ENCODE measurements at regions not wholly inside any gene's neighbourhood (a gene's known extent, or its start where the extent isn't known, plus 50 kb on each side); places are given as distances from the start of the nearest gene placed in this dataset.

GRCh38 chr11:26025676-26026075 is 306.3 kb upstream of the ANO3 start:
- no peak overlapping the region for H3K27ac ChIP-seq (ENCODE audit: low read depth, low read length)
- no peak overlapping the region for H3K9ac ChIP-seq (ENCODE audit: low read depth, low read length)
- H3K4me3 ChIP-seq (ENCODE audit: low read depth, low read length), result no peak overlapping the region
- no peaks in the 10 kb centered on the region for H3K36me3 ChIP-seq (ENCODE audit: control insufficient read depth, insufficient read depth, low read length)
- no peaks in the 10 kb centered on the region for H3K9me3 ChIP-seq (ENCODE audit: control insufficient read depth, insufficient read depth, low read length)
- peaks cover 6% of the 10 kb centered on the region; the same call in 1 of the 2 replicates for H3K4me1 ChIP-seq (ENCODE audit: control insufficient read depth, insufficient read depth, low read length)
- H3K27me3 ChIP-seq (ENCODE audit: control insufficient read depth, insufficient read depth, low read length), result no peaks in the 10 kb centered on the region

DNA sequence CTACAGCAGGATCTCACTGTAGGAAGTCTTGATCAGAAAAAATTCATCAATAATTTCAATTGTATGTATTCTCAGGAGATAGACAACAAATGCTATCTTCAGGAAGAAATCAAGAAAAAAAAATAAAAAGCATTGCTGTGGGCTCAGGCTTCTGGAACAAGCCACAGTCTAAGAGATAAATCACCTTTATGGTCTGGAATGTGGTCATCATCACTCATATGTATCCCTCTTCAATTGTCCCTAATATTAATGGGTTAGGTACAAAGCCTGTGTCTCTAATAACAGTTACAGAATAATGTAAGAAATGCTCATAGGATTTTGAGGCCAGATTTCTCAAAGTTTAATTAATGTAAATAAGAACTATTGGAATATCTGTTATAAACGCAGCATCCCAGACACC is 305.9 kb upstream of the ANO3 start:
- Histone ChIP-seq H3K27me3 (ENCODE audit: control insufficient read depth, insufficient read depth, low read length) (no peaks in the 10 kb centered on the region), H3K9me3 (ENCODE audit: control insufficient read depth, insufficient read depth, low read length) (no peaks in the 10 kb centered on the region), H3K27ac (ENCODE audit: low read depth, low read length) (no peak overlapping the region), H3K4me1 (ENCODE audit: control insufficient read depth, insufficient read depth, low read length) (peaks cover 2% of the 10 kb centered on the region; the same call in 1 of the 2 replicates), H3K9ac (ENCODE audit: low read depth, low read length) (no peak overlapping the region), H3K36me3 (ENCODE audit: control insufficient read depth, insufficient read depth, low read length) (no peaks in the 10 kb centered on the region), H3K4me3 (ENCODE audit: low read depth, low read length) (no peak overlapping the region)

GRCh38 chr11:26027887-26028286 is 304.0 kb upstream of the ANO3 start:
- no peaks in the 10 kb centered on the region for H3K27me3 ChIP-seq (ENCODE audit: control insufficient read depth, insufficient read depth, low read length)
- no peaks in the 10 kb centered on the region for H3K9me3 ChIP-seq (ENCODE audit: control insufficient read depth, insufficient read depth, low read length)
- no peak overlapping the region for H3K27ac ChIP-seq (ENCODE audit: low read depth, low read length)
- no peak overlapping the region for H3K4me3 ChIP-seq (ENCODE audit: low read depth, low read length)
- no peaks in the 10 kb centered on the region for H3K36me3 ChIP-seq (ENCODE audit: control insufficient read depth, insufficient read depth, low read length)
- no peak overlapping the region for H3K9ac ChIP-seq (ENCODE audit: low read depth, low read length)
- no peaks in the 10 kb centered on the region for H3K4me1 ChIP-seq (ENCODE audit: control insufficient read depth, insufficient read depth, low read length)

GRCh38 chr11:26028393-26028911 is 303.5 kb upstream of the ANO3 start:
- Histone ChIP-seq H3K9me3 (ENCODE audit: control insufficient read depth, insufficient read depth, low read length) (no peaks in the 10 kb centered on the region), H3K36me3 (ENCODE audit: control insufficient read depth, insufficient read depth, low read length) (no peaks in the 10 kb centered on the region), H3K27me3 (ENCODE audit: control insufficient read depth, insufficient read depth, low read length) (no peaks in the 10 kb centered on the region), H3K4me3 (ENCODE audit: low read depth, low read length) (no peak overlapping the region), H3K4me1 (ENCODE audit: control insufficient read depth, insufficient read depth, low read length) (no peaks in the 10 kb centered on the region), H3K9ac (ENCODE audit: low read depth, low read length) (no peak overlapping the region), H3K27ac (ENCODE audit: low read depth, low read length) (no peak overlapping the region)

GRCh38 chr11:26030399-26030798 is 301.5 kb upstream of the ANO3 start:
- no peaks in the 10 kb centered on the region for H3K9me3 ChIP-seq (ENCODE audit: control insufficient read depth, insufficient read depth, low read length)
- no peak overlapping the region for H3K4me3 ChIP-seq (ENCODE audit: low read depth, low read length)
- no peaks in the 10 kb centered on the region for H3K27me3 ChIP-seq (ENCODE audit: control insufficient read depth, insufficient read depth, low read length)
- no peak overlapping the region for H3K9ac ChIP-seq (ENCODE audit: low read depth, low read length)
- no peaks in the 10 kb centered on the region for H3K36me3 ChIP-seq (ENCODE audit: control insufficient read depth, insufficient read depth, low read length)
- no peak overlapping the region for H3K27ac ChIP-seq (ENCODE audit: low read depth, low read length)
- no peaks in the 10 kb centered on the region for H3K4me1 ChIP-seq (ENCODE audit: control insufficient read depth, insufficient read depth, low read length)

GRCh38 chr11:26032241-26032640 is 299.7 kb upstream of the ANO3 start:
- H3K4me1 ChIP-seq (ENCODE audit: control insufficient read depth, insufficient read depth, low read length), result no peaks in the 10 kb centered on the region
- H3K36me3 ChIP-seq (ENCODE audit: control insufficient read depth, insufficient read depth, low read length), result no peaks in the 10 kb centered on the region
- no peak overlapping the region for H3K9ac ChIP-seq (ENCODE audit: low read depth, low read length)
- no peak overlapping the region for H3K4me3 ChIP-seq (ENCODE audit: low read depth, low read length)
- no peak overlapping the region for H3K27ac ChIP-seq (ENCODE audit: low read depth, low read length)
- H3K9me3 ChIP-seq (ENCODE audit: control insufficient read depth, insufficient read depth, low read length), result no peaks in the 10 kb centered on the region
- no peaks in the 10 kb centered on the region for H3K27me3 ChIP-seq (ENCODE audit: control insufficient read depth, insufficient read depth, low read length)

DNA sequence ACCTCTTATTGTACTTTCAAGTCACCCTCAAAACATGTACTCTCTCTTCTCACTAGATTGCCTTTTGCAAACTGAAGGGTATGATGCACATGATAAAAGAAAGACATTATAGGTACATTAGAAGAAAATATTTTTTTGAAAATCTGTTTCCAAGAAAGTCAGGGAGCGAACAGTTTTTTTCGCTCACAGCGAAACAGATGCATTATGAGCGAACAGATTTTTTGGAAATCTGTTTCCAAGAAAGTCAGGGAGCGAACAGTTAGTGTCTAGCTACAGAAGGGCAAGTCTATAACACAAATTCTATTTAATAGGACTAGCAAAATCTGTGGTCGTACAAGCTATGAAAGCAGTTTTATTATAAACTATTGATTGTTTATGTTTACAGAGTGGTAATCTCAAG is 296.2 kb upstream of the ANO3 start:
- Histone ChIP-seq H3K4me1 (ENCODE audit: control insufficient read depth, insufficient read depth, low read length) (no peaks in the 10 kb centered on the region), H3K9me3 (ENCODE audit: control insufficient read depth, insufficient read depth, low read length) (no peaks in the 10 kb centered on the region), H3K4me3 (ENCODE audit: low read depth, low read length) (no peak overlapping the region), H3K36me3 (ENCODE audit: control insufficient read depth, insufficient read depth, low read length) (no peaks in the 10 kb centered on the region), H3K27ac (ENCODE audit: low read depth, low read length) (no peak overlapping the region), H3K27me3 (ENCODE audit: control insufficient read depth, insufficient read depth, low read length) (no peaks in the 10 kb centered on the region), H3K9ac (ENCODE audit: low read depth, low read length) (no peak overlapping the region)

- Histone ChIP-seq H3K36me3 (ENCODE audit: control insufficient read depth, insufficient read depth, low read length) (no peaks in the 10 kb centered on the region), H3K9me3 (ENCODE audit: control insufficient read depth, insufficient read depth, low read length) (no peaks in the 10 kb centered on the region), H3K27me3 (ENCODE audit: control insufficient read depth, insufficient read depth, low read length) (no peaks in the 10 kb centered on the region), H3K9ac (ENCODE audit: low read depth, low read length) (no peak overlapping the region), H3K4me3 (ENCODE audit: low read depth, low read length) (no peak overlapping the region), H3K27ac (ENCODE audit: low read depth, low read length) (no peak overlapping the region), H3K4me1 (ENCODE audit: control insufficient read depth, insufficient read depth, low read length) (no peaks in the 10 kb centered on the region)
Observed at GRCh38 chr11:26037716-26038115, 294.2 kb upstream of the ANO3 start.

DNA sequence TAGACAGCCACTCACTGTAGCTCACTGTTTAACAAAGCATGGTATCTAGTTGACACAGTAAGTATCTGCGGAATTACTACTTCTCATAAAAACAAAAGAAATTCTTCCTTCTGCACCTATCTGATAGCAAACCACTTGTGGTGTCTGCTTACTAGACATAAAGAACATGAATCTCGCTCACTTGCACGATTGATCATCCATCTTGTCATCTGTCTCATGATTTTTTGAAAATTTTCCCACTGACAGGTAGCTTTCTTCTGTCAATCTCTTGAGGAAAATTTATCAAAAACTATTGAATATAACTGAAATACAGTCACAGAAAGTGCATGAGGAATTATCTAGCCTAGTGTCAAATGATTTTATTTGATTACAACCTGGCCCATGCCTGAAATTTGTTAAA is 291.6 kb upstream of the ANO3 start:
- Histone ChIP-seq H3K27me3 (ENCODE audit: control insufficient read depth, insufficient read depth, low read length) (no peaks in the 10 kb centered on the region), H3K4me1 (ENCODE audit: control insufficient read depth, insufficient read depth, low read length) (no peaks in the 10 kb centered on the region), H3K9me3 (ENCODE audit: control insufficient read depth, insufficient read depth, low read length) (no peaks in the 10 kb centered on the region), H3K9ac (ENCODE audit: low read depth, low read length) (no peak overlapping the region), H3K27ac (ENCODE audit: low read depth, low read length) (no peak overlapping the region), H3K36me3 (ENCODE audit: control insufficient read depth, insufficient read depth, low read length) (no peaks in the 10 kb centered on the region), H3K4me3 (ENCODE audit: low read depth, low read length) (no peak overlapping the region)

GRCh38 chr11:26042113-26042512 is 289.8 kb upstream of the ANO3 start:
- Histone ChIP-seq H3K4me1 (ENCODE audit: control insufficient read depth, insufficient read depth, low read length) (no peaks in the 10 kb centered on the region), H3K4me3 (ENCODE audit: low read depth, low read length) (no peak overlapping the region), H3K36me3 (ENCODE audit: control insufficient read depth, insufficient read depth, low read length) (no peaks in the 10 kb centered on the region), H3K9ac (ENCODE audit: low read depth, low read length) (no peak overlapping the region), H3K27me3 (ENCODE audit: control insufficient read depth, insufficient read depth, low read length) (no peaks in the 10 kb centered on the region), H3K27ac (ENCODE audit: low read depth, low read length) (no peak overlapping the region), H3K9me3 (ENCODE audit: control insufficient read depth, insufficient read depth, low read length) (no peaks in the 10 kb centered on the region)

DNA sequence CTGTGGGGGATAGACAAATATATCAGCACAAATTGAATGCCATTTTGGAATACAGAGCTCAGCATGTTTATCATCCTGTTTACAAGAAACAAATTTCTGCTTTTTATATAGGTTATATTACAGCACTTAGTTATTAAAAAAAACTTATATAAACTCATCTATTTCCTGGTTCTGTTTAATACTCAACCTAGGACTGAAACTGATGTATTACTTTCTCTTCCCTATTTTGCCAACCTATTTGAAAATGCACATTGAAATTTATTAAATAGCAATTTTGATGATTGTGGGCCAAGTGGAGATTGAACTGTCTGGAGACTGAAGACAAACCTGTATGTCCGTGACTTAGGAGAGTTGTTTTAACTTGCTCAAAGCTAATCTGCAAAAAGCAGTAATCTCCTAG is 288.3 kb upstream of the ANO3 start:
- Histone ChIP-seq H3K4me1 (ENCODE audit: control insufficient read depth, insufficient read depth, low read length) (no peaks in the 10 kb centered on the region), H3K27me3 (ENCODE audit: control insufficient read depth, insufficient read depth, low read length) (no peaks in the 10 kb centered on the region), H3K36me3 (ENCODE audit: control insufficient read depth, insufficient read depth, low read length) (no peaks in the 10 kb centered on the region), H3K9me3 (ENCODE audit: control insufficient read depth, insufficient read depth, low read length) (no peaks in the 10 kb centered on the region), H3K27ac (ENCODE audit: low read depth, low read length) (no peak overlapping the region), H3K9ac (ENCODE audit: low read depth, low read length) (no peak overlapping the region), H3K4me3 (ENCODE audit: low read depth, low read length) (no peak overlapping the region)

DNA sequence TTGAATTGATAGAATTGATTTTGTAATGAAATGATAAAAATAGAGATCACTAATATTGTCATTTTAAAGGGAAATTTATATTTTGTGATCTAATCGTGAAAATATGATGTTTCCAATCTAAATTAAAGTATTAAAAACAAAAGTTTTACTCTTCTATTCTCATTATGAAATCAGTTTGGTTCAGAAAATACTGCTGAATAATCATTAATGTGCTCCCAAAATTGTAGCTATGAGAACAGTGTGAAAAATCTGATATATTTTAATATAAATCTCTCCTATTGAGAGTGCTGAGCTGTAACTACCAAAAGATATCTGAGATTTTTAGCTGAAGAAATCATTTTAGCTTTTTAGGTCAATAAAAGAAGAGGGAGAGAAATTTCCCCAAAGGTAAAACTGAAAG is 287.5 kb upstream of the ANO3 start:
- no peak overlapping the region for H3K9ac ChIP-seq (ENCODE audit: low read depth, low read length)
- H3K9me3 ChIP-seq (ENCODE audit: control insufficient read depth, insufficient read depth, low read length), result no peaks in the 10 kb centered on the region
- H3K4me1 ChIP-seq (ENCODE audit: control insufficient read depth, insufficient read depth, low read length), result no peaks in the 10 kb centered on the region
- no peak overlapping the region for H3K27ac ChIP-seq (ENCODE audit: low read depth, low read length)
- H3K36me3 ChIP-seq (ENCODE audit: control insufficient read depth, insufficient read depth, low read length), result no peaks in the 10 kb centered on the region
- no peak overlapping the region for H3K4me3 ChIP-seq (ENCODE audit: low read depth, low read length)
- no peaks in the 10 kb centered on the region for H3K27me3 ChIP-seq (ENCODE audit: control insufficient read depth, insufficient read depth, low read length)
